Fibroblast of mammary gland (primary cell): ENCODE measurements at regions not wholly inside any gene's neighbourhood (a gene's known extent, or its start where the extent isn't known, plus 50 kb on each side); places are given as distances from the start of the nearest gene placed in this dataset.

Experiments used
- DNase-seq: peaks from one replicate; pipeline ENCODE4 v3.0.0-alpha.2; 2010; ENCODE audit warnings: low read depth
- H3K4me3 ChIP-seq: 2 replicates; pipeline ENCODE4 v1.5.1; 2011; ENCODE audit warnings: low read depth, mild to moderate bottlenecking, low read length, moderate library complexity; ENCODE audit not compliant: control insufficient read depth
- TF ChIP-seq, protein P1 (sequence below): conservative IDR thresholded peaks from 2 replicates; pipeline ENCODE4 v1.5.1; 2011; ENCODE audit warnings: low read depth, low read length, inconsistent platforms; ENCODE audit not compliant: control insufficient read depth, insufficient read depth

DNA sequence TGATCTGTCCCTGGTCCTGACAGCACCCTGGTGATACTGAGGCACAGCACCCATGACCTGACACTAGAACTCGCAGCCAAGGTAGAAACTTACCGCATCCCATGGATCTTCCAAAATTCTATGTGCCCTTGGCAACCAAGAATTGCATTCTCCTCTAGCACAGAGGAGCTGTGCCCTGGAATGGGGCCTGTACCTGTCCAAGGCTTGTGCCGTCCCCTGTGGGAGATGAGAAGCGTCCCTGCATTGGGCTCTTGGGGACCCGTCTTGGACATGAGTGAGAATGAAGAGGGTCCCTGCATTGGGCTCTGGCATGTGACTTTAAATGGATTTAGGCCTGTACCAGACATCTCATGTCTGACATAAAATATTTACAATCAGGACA is 67.1 kb downstream of the GGTLC2 start:
- H3K4me3 ChIP-seq: no peak overlapping the region

DNA sequence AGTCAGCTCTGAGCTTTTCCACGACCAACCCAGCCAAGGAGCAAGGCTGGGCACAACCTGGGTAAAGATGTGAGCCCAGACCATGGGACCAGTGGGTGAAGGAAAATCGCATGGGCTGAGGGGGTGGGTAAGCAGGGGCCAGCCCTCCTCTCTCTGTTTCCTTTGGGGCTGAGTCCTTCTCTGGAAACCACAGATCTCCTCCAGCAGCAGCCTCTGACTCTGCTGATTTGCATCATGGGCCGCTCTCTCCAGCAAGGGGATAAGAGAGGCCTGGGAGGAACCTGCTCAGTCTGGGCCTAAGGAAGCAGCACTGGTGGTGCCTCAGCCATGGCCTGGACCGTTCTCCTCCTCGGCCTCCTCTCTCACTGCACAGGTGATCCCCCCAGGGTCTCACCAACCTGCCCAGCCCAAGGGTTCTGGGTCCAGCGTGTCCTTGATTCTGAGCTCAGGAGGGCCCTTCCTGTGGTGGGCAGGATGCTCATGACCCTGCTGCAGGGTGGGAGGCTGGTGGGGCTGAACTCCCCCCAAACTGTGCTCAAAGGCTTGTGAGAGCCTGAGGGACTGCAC is 67.8 kb downstream of the GGTLC2 start:
- no peak overlapping the region for H3K4me3 ChIP-seq
- TF ChIP-seq, protein P1, sequence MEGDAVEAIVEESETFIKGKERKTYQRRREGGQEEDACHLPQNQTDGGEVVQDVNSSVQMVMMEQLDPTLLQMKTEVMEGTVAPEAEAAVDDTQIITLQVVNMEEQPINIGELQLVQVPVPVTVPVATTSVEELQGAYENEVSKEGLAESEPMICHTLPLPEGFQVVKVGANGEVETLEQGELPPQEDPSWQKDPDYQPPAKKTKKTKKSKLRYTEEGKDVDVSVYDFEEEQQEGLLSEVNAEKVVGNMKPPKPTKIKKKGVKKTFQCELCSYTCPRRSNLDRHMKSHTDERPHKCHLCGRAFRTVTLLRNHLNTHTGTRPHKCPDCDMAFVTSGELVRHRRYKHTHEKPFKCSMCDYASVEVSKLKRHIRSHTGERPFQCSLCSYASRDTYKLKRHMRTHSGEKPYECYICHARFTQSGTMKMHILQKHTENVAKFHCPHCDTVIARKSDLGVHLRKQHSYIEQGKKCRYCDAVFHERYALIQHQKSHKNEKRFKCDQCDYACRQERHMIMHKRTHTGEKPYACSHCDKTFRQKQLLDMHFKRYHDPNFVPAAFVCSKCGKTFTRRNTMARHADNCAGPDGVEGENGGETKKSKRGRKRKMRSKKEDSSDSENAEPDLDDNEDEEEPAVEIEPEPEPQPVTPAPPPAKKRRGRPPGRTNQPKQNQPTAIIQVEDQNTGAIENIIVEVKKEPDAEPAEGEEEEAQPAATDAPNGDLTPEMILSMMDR: no peak
- no peak for DNase-seq

More for the DNA sequence above, 67.1 kb downstream of the GGTLC2 start:
- TF ChIP-seq, protein P1: no peak
- DNase-seq: no peak

DNA sequence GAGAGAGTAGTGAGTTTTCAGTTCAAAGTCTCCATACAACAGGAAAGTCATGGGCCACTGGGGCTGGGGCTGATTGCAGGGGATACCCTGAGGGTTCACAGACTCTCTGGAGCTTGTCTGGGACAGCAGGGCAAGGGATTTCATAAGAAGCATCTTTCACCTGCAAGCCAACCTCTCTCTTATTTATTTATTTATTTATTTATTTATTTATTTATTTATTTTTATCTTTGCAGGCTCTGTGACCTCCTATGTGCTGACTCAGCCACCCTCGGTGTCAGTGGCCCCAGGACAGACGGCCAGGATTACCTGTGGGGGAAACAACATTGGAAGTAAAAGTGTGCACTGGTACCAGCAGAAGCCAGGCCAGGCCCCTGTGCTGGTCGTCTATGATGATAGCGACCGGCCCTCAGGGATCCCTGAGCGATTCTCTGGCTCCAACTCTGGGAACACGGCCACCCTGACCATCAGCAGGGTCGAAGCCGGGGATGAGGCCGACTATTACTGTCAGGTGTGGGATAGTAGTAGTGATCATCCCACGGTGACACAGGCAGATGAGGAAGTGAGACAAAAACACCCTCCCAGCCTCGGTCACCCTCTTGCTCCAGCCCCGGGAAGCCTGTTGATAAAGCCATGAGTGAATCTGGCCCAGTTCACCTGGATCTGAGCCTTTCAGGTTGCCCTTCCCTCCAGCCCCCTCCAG is 68.4 kb downstream of the GGTLC2 start:
- DNase-seq: no peak
- TF ChIP-seq, protein P1: no peak
- no peak overlapping the region for H3K4me3 ChIP-seq

DNA sequence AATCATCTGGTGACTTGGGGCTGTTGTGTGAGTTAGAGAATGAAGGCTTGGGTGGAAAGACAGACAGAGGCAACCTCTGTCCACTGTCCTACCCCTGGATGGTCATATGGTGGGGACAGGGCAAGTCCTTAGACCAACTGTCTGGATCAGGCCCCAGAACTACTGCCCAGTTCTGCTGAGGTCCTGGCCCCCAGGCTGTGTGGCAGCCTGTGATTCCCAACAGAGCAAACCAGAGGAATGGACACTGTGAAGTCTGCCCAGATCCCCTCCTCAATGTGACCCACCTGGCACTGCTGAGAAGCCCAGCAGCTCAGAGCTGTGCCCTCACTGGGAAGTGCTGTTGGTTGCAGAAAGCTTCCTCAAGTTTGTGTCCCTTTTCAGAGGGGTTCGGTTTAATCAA is 69.0 kb downstream of the GGTLC2 start:
- TF ChIP-seq, protein P1: no peak
- DNase-seq: no peak
- H3K4me3 ChIP-seq: no peak overlapping the region

DNA sequence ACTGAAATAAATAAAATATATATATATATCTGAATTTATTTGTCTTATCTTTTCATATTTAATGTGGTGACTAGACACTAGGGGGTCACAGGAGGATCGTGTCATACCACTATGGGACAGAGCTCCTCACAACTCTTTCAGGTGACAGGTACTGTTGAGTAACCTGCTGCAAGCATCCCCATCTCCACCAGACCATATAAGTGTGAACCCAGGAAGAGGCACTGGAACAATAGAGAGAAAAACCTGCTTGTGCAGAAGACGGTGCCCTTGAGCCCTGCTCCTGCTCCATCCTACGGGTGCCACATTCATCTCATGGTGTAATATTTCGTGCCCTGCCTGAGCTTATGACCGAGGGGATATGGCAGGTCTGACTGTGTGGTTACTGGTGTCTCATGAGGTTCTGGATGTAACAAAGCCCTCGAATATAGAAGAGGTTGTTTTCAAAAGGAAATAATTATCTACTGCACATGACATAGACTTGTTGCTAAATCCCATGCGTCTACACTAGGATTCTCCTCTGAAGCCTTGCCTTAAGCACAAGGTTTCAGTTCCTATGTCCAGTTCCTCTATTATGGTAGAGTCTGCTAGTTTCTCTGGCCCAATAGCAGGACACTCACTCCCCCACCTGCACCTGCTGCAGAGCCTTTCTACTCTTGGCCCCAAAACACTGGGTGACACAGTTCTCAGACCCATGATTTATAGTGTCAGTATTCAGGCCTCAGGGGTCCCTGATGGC is 70.4 kb downstream of the GGTLC2 start:
- H3K4me3 ChIP-seq: no peak overlapping the region
- TF ChIP-seq, protein P1: no peak
- no peak for DNase-seq

DNA sequence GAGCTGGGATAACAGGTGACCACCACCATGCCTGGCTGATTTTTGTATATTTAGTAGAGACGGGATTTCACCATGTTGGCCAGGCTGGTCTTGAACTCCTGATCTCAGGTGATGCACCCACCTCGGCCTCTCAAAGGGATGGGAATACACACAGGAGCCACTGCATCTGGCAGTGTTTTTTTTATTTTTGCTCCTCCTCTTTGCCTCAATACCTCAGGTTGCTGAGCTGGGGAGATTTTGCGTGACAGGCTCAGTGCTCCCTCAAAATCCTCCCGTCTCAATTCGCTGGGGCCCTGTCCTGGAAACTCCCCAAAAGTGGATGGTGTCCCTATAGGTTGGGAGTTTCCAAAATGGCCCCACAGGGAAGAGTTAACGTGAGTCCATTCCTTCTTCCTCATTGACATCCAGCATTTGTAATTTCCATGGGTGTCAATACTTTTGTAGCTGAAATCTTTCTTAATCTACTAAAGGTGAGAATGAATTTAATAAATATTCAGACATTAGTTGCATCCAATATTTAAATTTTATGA is 71.8 kb downstream of the GGTLC2 start:
- H3K4me3 ChIP-seq: no peak overlapping the region
- no peak for DNase-seq
- TF ChIP-seq, protein P1: no peak
